Activated CD8-positive, alpha-beta T cell treated with anti-CD3 and anti-CD28 coated beads for 36 hours (primary cell): ENCODE measurements at regions not wholly inside any gene's neighbourhood (a gene's known extent, or its start where the extent isn't known, plus 50 kb on each side); places are given as distances from the start of the nearest gene placed in this dataset.

Experiments
- ATAC-seq: fragments of 200-7000 bp; cut with Tn5 transposase; one replicate; pipeline ENCODE4 v1.10.0; 2021; ENCODE audit warnings: mild to moderate bottlenecking, moderate library complexity
- CTCF ChIA-PET: fragments of 350-600 bp; sonication (Branson Sonifier 250); formaldehyde crosslinking; loops from one replicate; lab custom pipeline; 2021; ENCODE audit warnings: antibody characterized with exemption; lab: Charles Lee
- POLR2A ChIA-PET: fragments of 350-600 bp; sonication (Branson Sonifier 250); formaldehyde crosslinking; loops from one replicate; lab custom pipeline; 2021; ENCODE audit warnings: antibody characterized with exemption; lab: Charles Lee
- DNase-seq: peaks from one replicate; pipeline ENCODE4 v3.0.0-alpha.2; 2020
- H3K27ac Mint-ChIP-seq: one replicate; pipeline ENCODE4 v1.8.0; 2021; ENCODE audit warnings: mild to moderate bottlenecking, mixed read lengths
- H3K27me3 Mint-ChIP-seq: one replicate; pipeline ENCODE4 v1.8.0; 2021; ENCODE audit warnings: mixed read lengths
- H3K36me3 Mint-ChIP-seq: one replicate; pipeline ENCODE4 v1.8.0; 2021; ENCODE audit warnings: low read depth, mixed read lengths
- H3K4me1 Mint-ChIP-seq: one replicate; pipeline ENCODE4 v1.8.0; 2021; ENCODE audit warnings: low read depth, mixed read lengths
- H3K4me3 Mint-ChIP-seq: one replicate; pipeline ENCODE4 v1.8.0; 2021; ENCODE audit warnings: mild to moderate bottlenecking, moderate library complexity, mixed read lengths
- H3K9me3 Mint-ChIP-seq: one replicate; pipeline ENCODE4 v1.8.0; 2021; ENCODE audit warnings: mixed read lengths
- intact Hi-C: fragments of 100-400 bp; cut with micrococcal nuclease; formaldehyde crosslinking; loops from one replicate; pipeline ENCODE4 v1.10.0; 2022
- TF ChIP-seq, protein P1 (sequence below): fragments of 200-600 bp; IDR thresholded peaks from one replicate; pipeline ENCODE4 v1.8.0; 2022; ENCODE audit warnings: antibody characterized with exemption, mild to moderate bottlenecking

- Mint-ChIP-seq H3K27me3 (peaks cover 4% of the 10 kb centered on the region), H3K4me1 (no peaks in the 10 kb centered on the region), H3K4me3 (no peak overlapping the region), H3K9me3 (no peaks in the 10 kb centered on the region), H3K27ac (no peak overlapping the region), H3K36me3 (no peaks in the 10 kb centered on the region)
- ATAC-seq (no peak), DNase-seq (no peak)
- POLR2A ChIA-PET: no interaction called here
- CTCF ChIA-PET: no interaction called here
- TF ChIP-seq, protein P1, sequence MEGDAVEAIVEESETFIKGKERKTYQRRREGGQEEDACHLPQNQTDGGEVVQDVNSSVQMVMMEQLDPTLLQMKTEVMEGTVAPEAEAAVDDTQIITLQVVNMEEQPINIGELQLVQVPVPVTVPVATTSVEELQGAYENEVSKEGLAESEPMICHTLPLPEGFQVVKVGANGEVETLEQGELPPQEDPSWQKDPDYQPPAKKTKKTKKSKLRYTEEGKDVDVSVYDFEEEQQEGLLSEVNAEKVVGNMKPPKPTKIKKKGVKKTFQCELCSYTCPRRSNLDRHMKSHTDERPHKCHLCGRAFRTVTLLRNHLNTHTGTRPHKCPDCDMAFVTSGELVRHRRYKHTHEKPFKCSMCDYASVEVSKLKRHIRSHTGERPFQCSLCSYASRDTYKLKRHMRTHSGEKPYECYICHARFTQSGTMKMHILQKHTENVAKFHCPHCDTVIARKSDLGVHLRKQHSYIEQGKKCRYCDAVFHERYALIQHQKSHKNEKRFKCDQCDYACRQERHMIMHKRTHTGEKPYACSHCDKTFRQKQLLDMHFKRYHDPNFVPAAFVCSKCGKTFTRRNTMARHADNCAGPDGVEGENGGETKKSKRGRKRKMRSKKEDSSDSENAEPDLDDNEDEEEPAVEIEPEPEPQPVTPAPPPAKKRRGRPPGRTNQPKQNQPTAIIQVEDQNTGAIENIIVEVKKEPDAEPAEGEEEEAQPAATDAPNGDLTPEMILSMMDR: no peak
- intact Hi-C loops: no loop called here
Observed at GRCh38 chr11:8794126-8794525, 111.5 kb downstream of the RPL27A start.

- Mint-ChIP-seq H3K4me3 (no peak overlapping the region), H3K27ac (no peak overlapping the region), H3K36me3 (no peaks in the 10 kb centered on the region), H3K27me3 (peaks cover 4% of the 10 kb centered on the region), H3K9me3 (no peaks in the 10 kb centered on the region), H3K4me1 (no peaks in the 10 kb centered on the region)
- intact Hi-C loops: no loop called here
- DNase-seq (no peak), ATAC-seq (no peak)
- TF ChIP-seq, protein P1: no peak
- CTCF ChIA-PET: no interaction called here
- POLR2A ChIA-PET: no interaction called here
Observed at GRCh38 chr11:8794677-8795103, 112.1 kb downstream of the RPL27A start.

GRCh38 chr11:8796941-8797340 lies 114.0 kb upstream of the AKIP1 start:
- Mint-ChIP-seq H3K4me3 (no peak overlapping the region), H3K4me1 (no peaks in the 10 kb centered on the region), H3K27ac (no peak overlapping the region), H3K36me3 (no peaks in the 10 kb centered on the region), H3K9me3 (no peaks in the 10 kb centered on the region), H3K27me3 (peaks cover 2% of the 10 kb centered on the region)
- intact Hi-C loops: no loop called here
- TF ChIP-seq, protein P1: no peak
- POLR2A ChIA-PET: no interaction called here
- CTCF ChIA-PET: interaction anchor here (1.0 kb wide), 1 partner anchor 16 kb away, joined by 3 read pairs; no protein-coding TSS in a partner anchor
- DNase-seq (no peak), ATAC-seq (no peak)

DNA sequence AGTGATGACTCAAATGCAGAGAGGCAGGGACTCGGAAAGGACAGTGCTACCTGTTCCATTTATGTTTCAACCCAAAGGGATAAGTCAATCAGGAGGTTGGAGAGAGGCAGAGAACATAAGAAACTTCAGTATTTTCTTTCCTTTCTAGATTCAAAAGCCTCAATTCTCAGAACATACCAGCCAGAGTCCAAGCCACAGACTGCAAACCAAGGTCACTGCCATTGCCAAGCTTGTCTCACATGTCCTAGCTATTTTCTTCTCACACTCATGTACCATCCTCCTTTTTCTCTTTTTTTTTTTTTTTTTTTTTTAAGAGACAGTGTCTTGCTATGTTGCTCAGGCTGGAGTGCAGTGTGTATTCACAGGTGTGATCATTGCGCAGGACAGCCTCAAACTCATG lies 111.7 kb upstream of the AKIP1 start:
- no peaks in the 10 kb centered on the region for H3K36me3 Mint-ChIP-seq
- TF ChIP-seq, protein P1: no peak
- ATAC-seq (no peak), DNase-seq (no peak)
- POLR2A ChIA-PET: no interaction called here
- no peaks in the 10 kb centered on the region for H3K4me1 Mint-ChIP-seq
- H3K27me3 Mint-ChIP-seq: peaks cover 2% of the 10 kb centered on the region
- CTCF ChIA-PET: interaction anchor here (2.3 kb wide), 1 partner anchor 14 kb away, joined by 9 read pairs; no protein-coding TSS in a partner anchor
- H3K27ac Mint-ChIP-seq: no peak overlapping the region
- intact Hi-C loops: no loop called here
- no peak overlapping the region for H3K4me3 Mint-ChIP-seq
- H3K9me3 Mint-ChIP-seq: no peaks in the 10 kb centered on the region

- no peak overlapping the region for H3K4me3 Mint-ChIP-seq
- peaks cover 2% of the 10 kb centered on the region for H3K27me3 Mint-ChIP-seq
- ATAC-seq: no peak
- H3K36me3 Mint-ChIP-seq: no peaks in the 10 kb centered on the region
- POLR2A ChIA-PET: no interaction called here
- CTCF ChIA-PET: interaction anchor here (2.3 kb wide), 1 partner anchor 13 kb away, joined by 9 read pairs; no protein-coding TSS in a partner anchor
- H3K9me3 Mint-ChIP-seq: no peaks in the 10 kb centered on the region
- H3K27ac Mint-ChIP-seq: no peak overlapping the region
- no peaks in the 10 kb centered on the region for H3K4me1 Mint-ChIP-seq
- intact Hi-C loops: no loop called here
- TF ChIP-seq, protein P1: no peak
- no peak for DNase-seq
Observed at GRCh38 chr11:8800520-8801110, 110.4 kb upstream of the AKIP1 start.
